GM12878 (cell line): ENCODE measurements at regions not wholly inside any gene's neighbourhood (a gene's known extent, or its start where the extent isn't known, plus 50 kb on each side); places are given as distances from the start of the nearest gene placed in this dataset.

ENCODE experiments used
- ATAC-seq: fragments of 200-7000 bp; cut with Tn5 transposase; 3 replicates; pipeline ENCODE4 v1.9.1; 2020; ENCODE audit warnings: mild to moderate bottlenecking, moderate library complexity
- BruUV-seq: library from RNA; stranded (reverse); fragments of 400-500 nt; replicated peaks from 2 replicates; lab custom pipeline; 2021; lab: Mats Ljungman, UMichigan
- CTCF ChIA-PET: fragments of 300-600 bp; sonication (Branson Sonifier 250); formaldehyde crosslinking; extraction: SDS; loops from one replicate; lab custom pipeline; 2021; ENCODE audit warnings: inconsistent platforms; lab: Yijun Ruan, JAX
- POLR2A ChIA-PET: fragments of 350-600 bp; formaldehyde crosslinking; extraction: SDS; loops from one replicate; lab custom pipeline; 2021; ENCODE audit warnings: inconsistent platforms; lab: Charles Lee
- RAD21 ChIA-PET: fragments of 300-600 bp; sonication (Branson Sonifier 250); formaldehyde crosslinking; loops from one replicate; lab custom pipeline; 2023; ENCODE audit warnings: antibody characterized with exemption; ENCODE audit not compliant: unreplicated experiment; lab: Charles Lee
- SMC1A ChIA-PET: fragments of 300-600 bp; sonication (Branson Sonifier 250); formaldehyde crosslinking; loops from one replicate; lab custom pipeline; 2023; ENCODE audit not compliant: unreplicated experiment, uncharacterized antibody; lab: Charles Lee
- DNase-seq: peaks from one replicate; pipeline ENCODE4 v3.0.0-alpha.2; 2011; ENCODE audit warnings: low read depth, low spot score
- FAIRE-seq: peaks from 3 replicates; lab custom pipeline; 2011; peaks lifted over from hg19 to GRCh38; lab: Jason Lieb, UNC
- H2AFZ ChIP-seq: 2 replicates; pipeline ENCODE4 v1.6.0; 2011; ENCODE audit warnings: low read depth, low read length, control low read depth; ENCODE audit not compliant: control insufficient read depth
- H3K27ac ChIP-seq: 2 replicates; pipeline ENCODE4 v1.5.1; 2011; ENCODE audit warnings: control low read depth; ENCODE audit not compliant: control insufficient read depth, insufficient read depth
- H3K27me3 ChIP-seq, 2 experiments: replicated peaks in 1 of 2; 2 replicates each; pipeline versions ENCODE4 v1.6.0 to v1.6.1; 2011; ENCODE audit warnings: low read length in 1 of 2; ENCODE audit not compliant: control insufficient read depth in 2 of 2, insufficient read depth in 2 of 2
- H3K36me3 ChIP-seq, 2 experiments: 2 replicates each; pipeline ENCODE4 v1.5.1; 2011; ENCODE audit warnings: low read length in 1 of 2; ENCODE audit not compliant: control insufficient read depth in 2 of 2, insufficient read depth in 2 of 2
- H3K4me1 ChIP-seq: 2 replicates; pipeline ENCODE4 v1.6.1; 2011; ENCODE audit warnings: mild to moderate bottlenecking, low read length, moderate library complexity, mixed read lengths; ENCODE audit not compliant: control insufficient read depth, insufficient read depth
- H3K4me2 ChIP-seq: 2 replicates; pipeline ENCODE4 v1.6.0; 2011; ENCODE audit warnings: control low read depth; ENCODE audit not compliant: control insufficient read depth, insufficient read depth
- H3K4me3 ChIP-seq: fragments of 200-600 bp; sonication (generic); 2 replicates; pipeline ENCODE4 v1.5.1; 2016
- H3K79me2 ChIP-seq: 2 replicates; pipeline ENCODE4 v1.6.0; 2011; ENCODE audit warnings: low read length; ENCODE audit not compliant: control insufficient read depth, insufficient read depth
- H3K9ac ChIP-seq: 2 replicates; pipeline ENCODE4 v1.8.0; 2011; ENCODE audit warnings: low read length, control low read depth, mixed read lengths; ENCODE audit not compliant: control insufficient read depth, insufficient read depth
- H3K9me3 ChIP-seq: replicated peaks from 3 replicates; pipeline ENCODE4 v1.5.1; 2011; ENCODE audit warnings: mild to moderate bottlenecking, low read length; ENCODE audit not compliant: control insufficient read depth, insufficient read depth
- H4K20me1 ChIP-seq: 2 replicates; pipeline ENCODE4 v1.6.0; 2011; ENCODE audit not compliant: control insufficient read depth, insufficient read depth
- FOXK2 ChIP-seq: fragments of 450-650 bp; IDR thresholded peaks from 2 replicates; pipeline ENCODE4 v1.6.1; 2017; ENCODE audit warnings: mild to moderate bottlenecking, moderate library complexity
- NBN ChIP-seq: fragments of 450-650 bp; IDR thresholded peaks from 2 replicates; pipeline ENCODE4 v1.6.1; 2016
- NFIC ChIP-seq: IDR thresholded peaks from 2 replicates; pipeline ENCODE4 v1.6.1; 2012; ENCODE audit warnings: low read depth, mild to moderate bottlenecking, inconsistent platforms, low read length, moderate library complexity
- NRF1 ChIP-seq: conservative IDR thresholded peaks from 2 replicates; pipeline ENCODE4 v1.6.1; 2011; ENCODE audit warnings: mild to moderate bottlenecking, low read depth, low read length, improper control_type of control experiment
- RUNX3 ChIP-seq: IDR thresholded peaks from 2 replicates; pipeline ENCODE4 v1.6.1; 2012; ENCODE audit warnings: low read length, inconsistent platforms
- SPI1 ChIP-seq: IDR thresholded peaks from 2 replicates; pipeline ENCODE4 v1.6.1; 2011; ENCODE audit warnings: low read depth, mild to moderate bottlenecking, low read length, moderate library complexity, borderline replicate concordance; ENCODE audit not compliant: insufficient read depth
- TCF7 ChIP-seq: IDR thresholded peaks from 2 replicates; pipeline ENCODE4 v1.6.1; 2014; ENCODE audit warnings: antibody characterized with exemption, borderline replicate concordance
- YBX1 ChIP-seq: fragments of 450-650 bp; IDR thresholded peaks from 2 replicates; pipeline ENCODE4 v1.6.1; 2016; ENCODE audit warnings: antibody characterized with exemption
- WGBS: methylation state at CpG from one replicate; pipeline ENCODE4 v1.1.6; 2016; ENCODE audit warnings: low lambda C conversion rate; ENCODE audit not compliant: insufficient replicate concordance, insufficient coverage; ENCODE audit errors: missing lambda C conversion rate; 5-methylcytosine and 5-hydroxymethylcytosine counted together
- in situ Hi-C: fragments of 300-500 bp; cut with MboI; formaldehyde crosslinking; loops from 9 replicates; pipeline ENCODE4 v1.14.3; 2018; ENCODE audit warnings: mixed read lengths
- intact Hi-C: fragments of 100-400 bp; cut with micrococcal nuclease; formaldehyde crosslinking; loops from one replicate; pipeline ENCODE4 v1.14.2; 2022; ENCODE audit not compliant: unreplicated experiment
- TF ChIP-seq, protein P1 (sequence below): IDR thresholded peaks from 2 replicates; pipeline ENCODE4 v1.6.1; 2011; ENCODE audit warnings: borderline replicate concordance, low read depth, mild to moderate bottlenecking, moderate library complexity, mixed read lengths, low read length; ENCODE audit not compliant: insufficient read depth; ENCODE audit errors: extremely low read length
- TF ChIP-seq, protein P2 (sequence below): IDR thresholded peaks from 2 replicates; pipeline ENCODE4 v1.6.1; 2012; ENCODE audit warnings: improper control_type of control experiment, low read depth, low read length; ENCODE audit not compliant: insufficient replicate concordance
- TF ChIP-seq, protein P3 (sequence below): IDR thresholded peaks from 2 replicates; pipeline ENCODE4 v1.6.1; 2012; ENCODE audit warnings: low read depth, low read length, improper control_type of control experiment

DNA sequence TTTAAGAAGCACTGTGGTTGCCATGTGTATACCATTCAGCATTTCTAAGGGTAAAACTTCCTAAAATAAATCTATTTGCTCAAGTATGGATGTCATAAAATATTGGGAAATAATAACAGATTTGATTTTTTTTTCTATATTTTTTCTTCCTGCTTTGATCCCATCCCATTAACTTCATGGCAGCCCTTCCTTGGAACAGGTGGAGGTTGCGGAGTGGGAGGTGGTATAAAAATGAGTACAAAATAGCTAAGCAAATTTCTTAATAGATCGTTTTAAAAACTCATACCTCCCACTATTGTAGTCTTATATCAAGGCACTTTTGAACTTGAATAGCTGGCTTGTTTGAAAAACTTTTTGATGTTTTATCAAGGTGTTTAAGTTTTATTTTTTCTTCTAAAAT, 152.1 kb upstream of the KYNU start:
- CTCF ChIA-PET: no interaction called here
- Histone ChIP-seq H3K4me2 (no peak overlapping the region), H3K79me2 (no peaks in the 10 kb centered on the region), H3K27me3 (no peaks in the 10 kb centered on the region), H4K20me1 (no peaks in the 10 kb centered on the region), H3K4me3 (no peak overlapping the region), H3K4me1 (peaks cover 3% of the 10 kb centered on the region; the same call in 1 of the 2 replicates), H3K36me3 (no peaks in the 10 kb centered on the region), H3K9me3 (no peaks in the 10 kb centered on the region), H2AFZ (no peak overlapping the region), H3K27ac (no peak overlapping the region), H3K9ac (no peak overlapping the region)
- BruUV-seq: no TSS peak
- POLR2A ChIA-PET: no interaction called here
- TF ChIP-seq NBN: no peak
- TF ChIP-seq RUNX3: no peak
- no peak for TF ChIP-seq NRF1
- no peak for TF ChIP-seq YBX1
- TF ChIP-seq NFIC: peak; percentile 23; the same call in 1 of the 2 replicates
- no peak for TF ChIP-seq TCF7
- TF ChIP-seq, protein P1, sequence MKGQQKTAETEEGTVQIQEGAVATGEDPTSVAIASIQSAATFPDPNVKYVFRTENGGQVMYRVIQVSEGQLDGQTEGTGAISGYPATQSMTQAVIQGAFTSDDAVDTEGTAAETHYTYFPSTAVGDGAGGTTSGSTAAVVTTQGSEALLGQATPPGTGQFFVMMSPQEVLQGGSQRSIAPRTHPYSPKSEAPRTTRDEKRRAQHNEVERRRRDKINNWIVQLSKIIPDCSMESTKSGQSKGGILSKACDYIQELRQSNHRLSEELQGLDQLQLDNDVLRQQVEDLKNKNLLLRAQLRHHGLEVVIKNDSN: no peak
- in situ Hi-C loops: no loop called here
- intact Hi-C loops: no loop called here
- SMC1A ChIA-PET: interaction anchor here (1.0 kb wide), 1 partner anchor 30 kb away, joined by 3 read pairs; no protein-coding TSS in a partner anchor
- RAD21 ChIA-PET: no interaction called here
- no peak for DNase-seq
- ATAC-seq: peak; percentile 21; the same call in 1 of the 3 replicates
- 47% methylated on average over 2 of the region's 2 CpGs for WGBS
- FAIRE-seq: no peak

DNA sequence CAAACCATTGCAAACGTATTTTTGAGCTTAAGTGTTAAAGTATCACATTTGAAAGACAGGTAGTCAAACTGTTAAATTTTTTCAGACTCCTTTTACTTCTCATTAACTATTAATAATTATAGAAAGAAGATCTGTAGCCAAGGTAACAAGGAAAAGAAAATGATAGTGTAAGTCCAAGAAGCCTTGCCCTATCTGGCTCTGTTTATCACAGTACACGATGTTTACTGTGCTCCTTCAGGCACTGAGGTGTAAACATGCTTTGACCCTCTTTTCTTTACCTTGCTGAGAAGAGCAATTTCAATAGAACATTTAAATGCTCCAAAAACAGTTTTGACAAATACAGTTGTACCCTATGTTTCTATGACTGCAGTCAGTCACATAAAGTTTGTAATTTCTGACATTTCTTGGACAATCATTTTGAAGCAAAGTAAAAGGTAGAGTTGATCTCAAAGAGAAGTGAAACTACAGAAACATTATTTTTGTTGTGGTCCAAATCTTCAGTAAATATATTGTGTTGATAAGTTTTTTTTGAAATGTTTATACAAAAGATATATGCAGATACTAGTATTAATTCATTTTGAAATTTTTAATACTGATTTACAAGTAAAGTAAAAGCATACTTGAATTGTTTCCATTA, 152.6 kb upstream of the KYNU start:
- H3K9me3 ChIP-seq: no peaks in the 10 kb centered on the region
- H3K4me2 ChIP-seq: peak overlapping the region; percentile 30; the same call in 1 of the 2 replicates
- ATAC-seq (peak; percentile 73), DNase-seq (no peak), FAIRE-seq (no peak)
- intact Hi-C loops (no loop called here), in situ Hi-C loops (no loop called here)
- H3K9ac ChIP-seq: no peak overlapping the region
- ChIA-PET POLR2A (no interaction called here), CTCF (interaction anchor here (1.2 kb wide), 1 partner anchor 258 kb away, joined by 3 read pairs; no protein-coding TSS in a partner anchor), RAD21 (no interaction called here), SMC1A (no interaction called here)
- no peaks in the 10 kb centered on the region for H4K20me1 ChIP-seq
- H3K4me1 ChIP-seq: peaks cover 3% of the 10 kb centered on the region; the same call in 1 of the 2 replicates
- no peak overlapping the region for H3K4me3 ChIP-seq
- H2AFZ ChIP-seq: peak overlapping the region; percentile 37
- BruUV-seq: no TSS peak
- 26% methylated on average over 2 of the region's 2 CpGs for WGBS
- no peak overlapping the region for H3K27ac ChIP-seq
- no peaks in the 10 kb centered on the region for H3K79me2 ChIP-seq
- no peaks in the 10 kb centered on the region for H3K27me3 ChIP-seq
- no peaks in the 10 kb centered on the region for H3K36me3 ChIP-seq
- TF ChIP-seq SPI1 (peak; percentile 58), FOXK2 (no peak)
- TF ChIP-seq, protein P2, sequence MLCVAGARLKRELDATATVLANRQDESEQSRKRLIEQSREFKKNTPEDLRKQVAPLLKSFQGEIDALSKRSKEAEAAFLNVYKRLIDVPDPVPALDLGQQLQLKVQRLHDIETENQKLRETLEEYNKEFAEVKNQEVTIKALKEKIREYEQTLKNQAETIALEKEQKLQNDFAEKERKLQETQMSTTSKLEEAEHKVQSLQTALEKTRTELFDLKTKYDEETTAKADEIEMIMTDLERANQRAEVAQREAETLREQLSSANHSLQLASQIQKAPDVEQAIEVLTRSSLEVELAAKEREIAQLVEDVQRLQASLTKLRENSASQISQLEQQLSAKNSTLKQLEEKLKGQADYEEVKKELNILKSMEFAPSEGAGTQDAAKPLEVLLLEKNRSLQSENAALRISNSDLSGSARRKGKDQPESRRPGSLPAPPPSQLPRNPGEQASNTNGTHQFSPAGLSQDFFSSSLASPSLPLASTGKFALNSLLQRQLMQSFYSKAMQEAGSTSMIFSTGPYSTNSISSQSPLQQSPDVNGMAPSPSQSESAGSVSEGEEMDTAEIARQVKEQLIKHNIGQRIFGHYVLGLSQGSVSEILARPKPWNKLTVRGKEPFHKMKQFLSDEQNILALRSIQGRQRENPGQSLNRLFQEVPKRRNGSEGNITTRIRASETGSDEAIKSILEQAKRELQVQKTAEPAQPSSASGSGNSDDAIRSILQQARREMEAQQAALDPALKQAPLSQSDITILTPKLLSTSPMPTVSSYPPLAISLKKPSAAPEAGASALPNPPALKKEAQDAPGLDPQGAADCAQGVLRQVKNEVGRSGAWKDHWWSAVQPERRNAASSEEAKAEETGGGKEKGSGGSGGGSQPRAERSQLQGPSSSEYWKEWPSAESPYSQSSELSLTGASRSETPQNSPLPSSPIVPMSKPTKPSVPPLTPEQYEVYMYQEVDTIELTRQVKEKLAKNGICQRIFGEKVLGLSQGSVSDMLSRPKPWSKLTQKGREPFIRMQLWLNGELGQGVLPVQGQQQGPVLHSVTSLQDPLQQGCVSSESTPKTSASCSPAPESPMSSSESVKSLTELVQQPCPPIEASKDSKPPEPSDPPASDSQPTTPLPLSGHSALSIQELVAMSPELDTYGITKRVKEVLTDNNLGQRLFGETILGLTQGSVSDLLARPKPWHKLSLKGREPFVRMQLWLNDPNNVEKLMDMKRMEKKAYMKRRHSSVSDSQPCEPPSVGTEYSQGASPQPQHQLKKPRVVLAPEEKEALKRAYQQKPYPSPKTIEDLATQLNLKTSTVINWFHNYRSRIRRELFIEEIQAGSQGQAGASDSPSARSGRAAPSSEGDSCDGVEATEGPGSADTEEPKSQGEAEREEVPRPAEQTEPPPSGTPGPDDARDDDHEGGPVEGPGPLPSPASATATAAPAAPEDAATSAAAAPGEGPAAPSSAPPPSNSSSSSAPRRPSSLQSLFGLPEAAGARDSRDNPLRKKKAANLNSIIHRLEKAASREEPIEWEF: no peak
- TF ChIP-seq, protein P3, sequence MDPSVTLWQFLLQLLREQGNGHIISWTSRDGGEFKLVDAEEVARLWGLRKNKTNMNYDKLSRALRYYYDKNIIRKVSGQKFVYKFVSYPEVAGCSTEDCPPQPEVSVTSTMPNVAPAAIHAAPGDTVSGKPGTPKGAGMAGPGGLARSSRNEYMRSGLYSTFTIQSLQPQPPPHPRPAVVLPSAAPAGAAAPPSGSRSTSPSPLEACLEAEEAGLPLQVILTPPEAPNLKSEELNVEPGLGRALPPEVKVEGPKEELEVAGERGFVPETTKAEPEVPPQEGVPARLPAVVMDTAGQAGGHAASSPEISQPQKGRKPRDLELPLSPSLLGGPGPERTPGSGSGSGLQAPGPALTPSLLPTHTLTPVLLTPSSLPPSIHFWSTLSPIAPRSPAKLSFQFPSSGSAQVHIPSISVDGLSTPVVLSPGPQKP: no peak
